Activated T-helper 9 cell treated with anti-CD3 and anti-CD28 coated beads, Interleukin-2, amount 50 U/mL, for 16 hours (primary cell): ENCODE measurements at regions not wholly inside any gene's neighbourhood (a gene's known extent, or its start where the extent isn't known, plus 50 kb on each side); places are given as distances from the start of the nearest gene placed in this dataset.

Experiments used
- DNase-seq: peaks from one replicate; pipeline ENCODE4 v3.0.0-alpha.2; 2020; ENCODE audit warnings: low read depth

GRCh38 chr9:1757186-1757585 is 258.0 kb upstream of the SMARCA2 start:
- no peak for DNase-seq

GRCh38 chr9:1759009-1759408 is 256.1 kb upstream of the SMARCA2 start:
- no peak for DNase-seq

- no peak for DNase-seq
Measured at GRCh38 chr9:1759771-1760300, 255.3 kb upstream of the SMARCA2 start.

GRCh38 chr9:1761807-1762206 is 253.3 kb upstream of the SMARCA2 start:
- DNase-seq = no peak

GRCh38 chr9:1766042-1766441 is 249.1 kb upstream of the SMARCA2 start:
- DNase-seq = no peak

GRCh38 chr9:1768561-1768960 is 246.6 kb upstream of the SMARCA2 start:
- no peak for DNase-seq

- DNase-seq = no peak
Measured at GRCh38 chr9:1771094-1771789, 243.9 kb upstream of the SMARCA2 start.

- no peak for DNase-seq
Measured at GRCh38 chr9:1775230-1775629, 239.9 kb upstream of the SMARCA2 start.

GRCh38 chr9:1776668-1777067 is 238.5 kb upstream of the SMARCA2 start:
- DNase-seq = no peak

GRCh38 chr9:1791191-1791590 is 224.0 kb upstream of the SMARCA2 start:
- no peak for DNase-seq

- DNase-seq = no peak
Measured at GRCh38 chr9:1794547-1795270, 220.4 kb upstream of the SMARCA2 start.

- no peak for DNase-seq
Measured at GRCh38 chr9:1804128-1804865, 210.8 kb upstream of the SMARCA2 start.

GRCh38 chr9:1829719-1830118 is 185.4 kb upstream of the SMARCA2 start:
- DNase-seq = no peak

GRCh38 chr9:1832960-1833359 is 182.2 kb upstream of the SMARCA2 start:
- no peak for DNase-seq

GRCh38 chr9:1837453-1838084 is 177.6 kb upstream of the SMARCA2 start:
- no peak for DNase-seq

- no peak for DNase-seq
Measured at GRCh38 chr9:1839909-1840308, 175.2 kb upstream of the SMARCA2 start.

GRCh38 chr9:1845425-1845824 is 169.7 kb upstream of the SMARCA2 start:
- DNase-seq = no peak

GRCh38 chr9:1855726-1856125 is 159.4 kb upstream of the SMARCA2 start:
- DNase-seq = no peak

GRCh38 chr9:1857808-1858207 is 157.3 kb upstream of the SMARCA2 start:
- no peak for DNase-seq

- no peak for DNase-seq
Measured at GRCh38 chr9:1869843-1870242, 145.3 kb upstream of the SMARCA2 start.

GRCh38 chr9:1870915-1871314 is 144.2 kb upstream of the SMARCA2 start:
- no peak for DNase-seq
